Large intestine (tissue), 3 donors: ENCODE measurements at regions not wholly inside any gene's neighbourhood (a gene's known extent, or its start where the extent isn't known, plus 50 kb on each side); places are given as distances from the start of the nearest gene placed in this dataset.

ENCODE experiments used
- DNase-seq, 2 donors: peaks; one replicate each; pipeline versions ENCODE4 v3.0.0 to v3.0.0-alpha.2; 2013
- H3K27ac ChIP-seq: one replicate; pipeline ENCODE4 v1.5.1; 2013; ENCODE audit warnings: low read length
- H3K27me3 ChIP-seq: 2 replicates; pipeline ENCODE4 v1.6.1; 2013; ENCODE audit warnings: low read length; ENCODE audit not compliant: control insufficient read depth, insufficient read depth
- H3K36me3 ChIP-seq: 2 replicates; pipeline ENCODE4 v1.6.1; 2013; ENCODE audit warnings: low read length; ENCODE audit not compliant: control insufficient read depth, insufficient read depth
- H3K4me1 ChIP-seq: one replicate; pipeline ENCODE4 v1.6.1; 2013; ENCODE audit warnings: low read length; ENCODE audit not compliant: control insufficient read depth, insufficient read depth
- H3K4me3 ChIP-seq: one replicate; pipeline ENCODE4 v1.5.1; 2013; ENCODE audit warnings: low read length
- H3K9me3 ChIP-seq: one replicate; pipeline ENCODE4 v1.6.1; 2013; ENCODE audit warnings: mild to moderate bottlenecking, low read depth, low read length, moderate library complexity; ENCODE audit not compliant: control insufficient read depth
- WGBS: methylation state at CpG from one replicate; pipeline ENCODE4 v1.1.5; 2013; ENCODE audit warnings: low lambda C conversion rate; ENCODE audit not compliant: insufficient coverage; 5-methylcytosine and 5-hydroxymethylcytosine counted together

DNA sequence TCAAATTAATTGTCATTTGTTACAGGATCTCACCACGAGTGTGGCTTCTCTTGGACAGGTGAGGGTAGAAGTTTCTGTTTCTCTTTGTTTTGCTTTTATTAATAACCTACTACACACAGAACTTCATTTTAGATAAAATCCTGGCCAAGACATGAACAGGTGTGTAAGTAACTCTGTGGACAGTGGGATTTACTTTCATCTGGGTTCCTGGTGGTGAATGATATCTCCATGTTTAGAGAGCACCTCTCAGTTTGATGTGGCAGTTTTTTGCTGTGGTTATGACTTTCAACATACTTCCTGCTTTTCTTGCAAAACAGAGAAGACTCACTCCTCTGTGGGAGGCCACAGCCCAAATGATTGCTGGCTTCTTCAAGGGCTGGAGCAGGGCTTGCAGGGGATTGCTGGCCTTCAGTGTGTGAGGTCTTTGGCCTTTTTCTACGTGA lies 71.1 kb upstream of the XCR1 start:
- H3K27ac ChIP-seq = peak overlapping the region; percentile 78
- no CpG with 5 or more reads among the region's 2 CpGs for WGBS
- no peaks in the 10 kb centered on the region for H3K36me3 ChIP-seq
- H3K27me3 ChIP-seq = no peaks in the 10 kb centered on the region
- no peak overlapping the region for H3K4me3 ChIP-seq
- no peak for DNase-seq
- no peaks in the 10 kb centered on the region for H3K9me3 ChIP-seq
- peaks cover 14% of the 10 kb centered on the region for H3K4me1 ChIP-seq

- H3K27ac ChIP-seq = peak overlapping the region; percentile 78
- H3K27me3 ChIP-seq = no peaks in the 10 kb centered on the region
- H3K9me3 ChIP-seq = no peaks in the 10 kb centered on the region
- WGBS = no CpG with 5 or more reads among the region's 6 CpGs
- no peak for DNase-seq
- peaks cover 14% of the 10 kb centered on the region for H3K4me1 ChIP-seq
- H3K36me3 ChIP-seq = no peaks in the 10 kb centered on the region
- no peak overlapping the region for H3K4me3 ChIP-seq
Observed at GRCh38 chr3:46097691-46098241, 70.5 kb upstream of the XCR1 start.

- Histone ChIP-seq H3K9me3 (no peaks in the 10 kb centered on the region), H3K36me3 (no peaks in the 10 kb centered on the region), H3K27ac (no peak overlapping the region), H3K4me1 (peaks cover 14% of the 10 kb centered on the region), H3K27me3 (no peaks in the 10 kb centered on the region), H3K4me3 (no peak overlapping the region)
- no peak for DNase-seq
- 100% methylated on average over 2 of the region's 5 CpGs for WGBS
Observed at GRCh38 chr3:46096781-46097180, 69.5 kb upstream of the XCR1 start.

DNA sequence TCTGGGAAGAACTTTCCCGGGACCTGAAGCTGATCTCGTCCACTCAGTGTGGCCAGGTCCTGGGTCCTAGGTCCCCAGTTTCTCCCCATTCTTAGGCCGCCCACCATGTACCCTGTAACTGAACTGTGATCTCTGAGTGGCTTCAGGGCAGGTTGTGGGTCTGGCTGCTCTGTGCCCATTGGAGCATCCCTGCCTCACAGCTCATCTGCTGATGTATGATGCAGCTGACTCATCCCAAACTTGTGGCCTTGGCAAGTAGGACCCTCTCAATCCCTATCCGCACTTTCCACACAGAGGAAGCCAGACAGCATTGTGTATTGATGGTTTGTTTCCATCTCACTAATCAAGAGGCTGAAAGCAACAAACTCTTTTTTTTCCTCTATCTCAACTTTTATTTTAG lies 69.1 kb upstream of the XCR1 start:
- DNase-seq = no peak
- no CpG with 5 or more reads among the region's 4 CpGs for WGBS
- Histone ChIP-seq H3K36me3 (no peaks in the 10 kb centered on the region), H3K27ac (no peak overlapping the region), H3K4me3 (no peak overlapping the region), H3K27me3 (no peaks in the 10 kb centered on the region), H3K9me3 (no peaks in the 10 kb centered on the region), H3K4me1 (peaks cover 14% of the 10 kb centered on the region)

GRCh38 chr3:46095307-46095706 lies 68.0 kb upstream of the XCR1 start:
- Histone ChIP-seq H3K4me1 (peaks cover 14% of the 10 kb centered on the region), H3K9me3 (no peaks in the 10 kb centered on the region), H3K4me3 (no peak overlapping the region), H3K27me3 (no peaks in the 10 kb centered on the region), H3K36me3 (no peaks in the 10 kb centered on the region), H3K27ac (no peak overlapping the region)
- no CpG with 5 or more reads among the region's 5 CpGs for WGBS
- DNase-seq = no peak

DNA sequence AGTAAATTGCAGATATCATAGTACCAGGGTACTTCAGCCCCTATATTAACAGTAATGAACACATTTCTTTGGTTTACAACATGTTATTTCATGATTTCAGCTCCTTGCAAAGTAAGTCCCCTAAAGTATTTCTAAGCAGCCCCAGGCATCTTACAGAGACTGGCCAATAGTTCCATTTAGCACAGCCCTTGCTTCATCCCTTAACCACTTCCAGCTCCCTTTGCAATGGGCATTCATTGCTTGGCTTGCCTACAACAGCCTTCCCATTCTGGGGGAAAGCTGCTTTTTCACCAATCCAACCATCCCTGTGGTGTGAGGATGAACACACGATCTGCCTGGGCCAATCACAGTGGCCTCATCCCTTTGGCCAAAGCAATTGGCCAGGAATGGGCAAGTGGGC lies 67.2 kb upstream of the XCR1 start:
- DNase-seq = no peak
- WGBS = no CpG with 5 or more reads among the region's 1 CpG
- Histone ChIP-seq H3K36me3 (no peaks in the 10 kb centered on the region), H3K27ac (no peak overlapping the region), H3K27me3 (no peaks in the 10 kb centered on the region), H3K4me1 (peaks cover 14% of the 10 kb centered on the region), H3K9me3 (no peaks in the 10 kb centered on the region), H3K4me3 (no peak overlapping the region)

- Histone ChIP-seq H3K27me3 (no peaks in the 10 kb centered on the region), H3K27ac (no peak overlapping the region), H3K9me3 (no peaks in the 10 kb centered on the region), H3K36me3 (no peaks in the 10 kb centered on the region), H3K4me1 (peaks cover 14% of the 10 kb centered on the region), H3K4me3 (no peak overlapping the region)
- no peak for DNase-seq
- WGBS = no CpG with 5 or more reads among the region's 4 CpGs
Observed at GRCh38 chr3:46093966-46094365, 66.7 kb upstream of the XCR1 start.

GRCh38 chr3:46093327-46093942 lies 66.2 kb upstream of the XCR1 start:
- peaks cover 12% of the 10 kb centered on the region for H3K4me1 ChIP-seq
- no peaks in the 10 kb centered on the region for H3K9me3 ChIP-seq
- no peak overlapping the region for H3K4me3 ChIP-seq
- no CpG with 5 or more reads among the region's 2 CpGs for WGBS
- no peaks in the 10 kb centered on the region for H3K36me3 ChIP-seq
- no peak overlapping the region for H3K27ac ChIP-seq
- H3K27me3 ChIP-seq = no peaks in the 10 kb centered on the region
- no peak for DNase-seq

DNA sequence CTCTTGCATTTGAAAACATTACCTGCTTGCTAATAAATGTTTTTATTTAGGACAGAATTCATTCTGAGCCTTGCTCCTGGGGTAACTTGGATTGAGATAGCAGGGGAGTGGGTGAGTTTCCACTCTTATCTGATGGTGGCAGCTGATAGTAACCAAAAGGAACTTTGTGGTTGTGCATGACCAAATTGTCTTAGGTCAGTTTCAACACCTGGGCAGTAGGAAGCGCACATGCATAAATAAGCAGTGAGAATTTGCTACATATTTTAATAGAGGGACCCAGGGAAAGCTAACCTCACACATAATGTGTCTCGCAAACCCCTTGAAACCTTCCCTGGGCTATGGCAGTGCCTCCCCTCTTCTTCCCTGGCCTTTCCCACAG lies 65.4 kb upstream of the XCR1 start:
- no peaks in the 10 kb centered on the region for H3K9me3 ChIP-seq
- whole genome bisulfite sequencing = no CpG with 5 or more reads among the region's 2 CpGs
- H3K27me3 ChIP-seq = no peaks in the 10 kb centered on the region
- H3K4me3 ChIP-seq = no peak overlapping the region
- DNase-seq = no peak
- peaks cover 7% of the 10 kb centered on the region for H3K4me1 ChIP-seq
- no peaks in the 10 kb centered on the region for H3K36me3 ChIP-seq
- H3K27ac ChIP-seq = no peak overlapping the region

DNA sequence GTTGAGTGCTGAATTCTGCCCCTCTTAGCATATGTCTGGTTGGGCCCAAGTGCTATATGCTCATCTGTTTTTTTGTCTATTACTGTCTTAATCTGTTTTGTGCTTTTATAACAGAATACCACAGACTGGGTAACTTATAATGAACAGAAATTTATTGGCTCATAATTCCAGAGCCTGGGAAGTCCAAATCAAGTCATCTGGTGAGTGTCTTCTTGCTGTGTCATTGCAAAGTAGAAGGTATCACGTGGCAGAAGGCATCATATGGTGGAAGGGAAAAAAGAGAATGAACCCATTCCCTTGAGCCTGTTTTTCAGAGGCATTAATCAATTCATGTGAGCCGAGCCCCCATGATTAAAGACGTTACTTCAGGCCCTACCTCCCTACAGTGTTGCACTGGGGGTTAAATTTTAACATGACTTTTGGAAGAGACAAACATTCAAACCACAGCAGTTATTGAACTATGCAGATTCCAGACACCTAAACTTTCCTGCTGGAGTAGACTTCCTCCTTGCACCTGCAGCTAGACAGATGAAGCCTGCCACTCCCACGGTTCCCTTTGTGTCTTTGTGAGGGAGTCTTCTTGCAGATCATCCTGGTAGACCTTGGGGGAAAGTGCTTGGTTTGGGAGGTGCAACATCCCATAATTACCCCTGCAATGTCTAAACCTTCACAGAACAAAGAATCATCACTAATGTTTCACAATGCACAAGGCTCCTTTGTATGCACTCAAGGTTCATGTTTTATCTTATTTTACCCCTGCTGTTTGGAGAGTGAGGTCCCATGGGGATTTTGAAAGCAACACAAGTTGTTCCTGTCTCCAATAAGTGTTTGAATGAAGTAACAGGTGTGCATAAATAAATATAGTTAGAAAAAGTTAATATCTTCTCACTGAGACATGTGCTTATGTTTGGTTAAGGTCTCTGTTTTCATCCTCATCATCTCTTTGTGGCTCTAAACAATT lies 64.7 kb upstream of the XCR1 start:
- no peak overlapping the region for H3K27ac ChIP-seq
- H3K9me3 ChIP-seq = no peaks in the 10 kb centered on the region
- WGBS = no CpG with 5 or more reads among the region's 4 CpGs
- H3K27me3 ChIP-seq = no peaks in the 10 kb centered on the region
- no peak overlapping the region for H3K4me3 ChIP-seq
- H3K36me3 ChIP-seq = no peaks in the 10 kb centered on the region
- no peak for DNase-seq
- H3K4me1 ChIP-seq = no peaks in the 10 kb centered on the region
